K562 (cell line): ENCODE measurements at regions not wholly inside any gene's neighbourhood (a gene's known extent, or its start where the extent isn't known, plus 50 kb on each side); places are given as distances from the start of the nearest gene placed in this dataset.

ENCODE experiments used
- CEBPB ChIP-seq: fragments of 450-650 bp; IDR thresholded peaks from 2 replicates; pipeline ENCODE4 v1.6.1; 2016; ENCODE audit warnings: missing genetic modification characterization, missing compliant biosample characterization
- E4F1 ChIP-seq: fragments of 250-450 bp; sonication (Bioruptor Pico); IDR thresholded peaks from 2 replicates; pipeline ENCODE4 v1.5.0; 2021; ENCODE audit warnings: mild to moderate bottlenecking, borderline replicate concordance
- EZH2 ChIP-seq: IDR thresholded peaks from 2 replicates; pipeline ENCODE4 v1.6.1; 2012; ENCODE audit warnings: low read depth, mild to moderate bottlenecking, inconsistent platforms, low read length, borderline replicate concordance
- XRCC5 ChIP-seq: fragments of 200-400 bp; formaldehyde crosslinking; IDR thresholded peaks from 2 replicates; pipeline ENCODE4 v1.6.1; 2017; ENCODE audit warnings: low read depth, mild to moderate bottlenecking, low read length
- ZNF184 ChIP-seq: sonication (generic); formaldehyde crosslinking; IDR thresholded peaks from 2 replicates; pipeline ENCODE4 v1.5.0; 2020; ENCODE audit warnings: missing genetic modification reagents
- TF ChIP-seq, protein P1 (sequence below), 3 experiments: IDR thresholded peaks in 2 of 3; conservative IDR thresholded peaks in 1 of 3; 2 replicates each; pipeline ENCODE4 v1.5.1; 2011 to 2012; ENCODE audit warnings: low read length in 3 of 3, mild to moderate bottlenecking in 3 of 3, control low read depth in 2 of 3, improper control_type of control experiment in 1 of 3, inconsistent platforms in 1 of 3, low read depth in 1 of 3, mixed read lengths in 1 of 3, moderate library complexity in 1 of 3; ENCODE audit not compliant: insufficient read depth in 2 of 3

DNA sequence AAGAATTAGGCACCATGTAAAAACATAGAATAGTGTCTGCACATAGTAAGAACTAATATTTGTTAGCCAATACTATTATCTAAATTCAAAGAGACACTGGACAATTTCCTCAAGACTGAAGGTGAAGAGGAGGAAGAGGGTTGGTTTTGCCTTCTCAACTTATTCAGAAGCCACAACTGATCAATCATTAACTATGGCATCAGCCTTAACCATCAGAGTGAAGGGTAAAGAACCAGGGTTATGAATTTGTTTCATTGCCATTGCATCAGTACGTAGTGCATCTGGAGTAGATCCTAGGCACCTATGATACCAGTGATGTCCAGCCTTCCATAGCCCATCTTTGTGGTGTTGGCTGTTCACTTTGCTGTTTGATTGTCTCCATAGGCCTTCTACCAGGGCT is 421.7 kb upstream of the DEPDC1 start:
- TF ChIP-seq XRCC5 (no peak), ZNF184 (CRISPR knock-in tag) (no peak), E4F1 (CRISPR knock-in tag) (no peak), CEBPB (no peak), EZH2 (no peak)
- TF ChIP-seq, protein P1, sequence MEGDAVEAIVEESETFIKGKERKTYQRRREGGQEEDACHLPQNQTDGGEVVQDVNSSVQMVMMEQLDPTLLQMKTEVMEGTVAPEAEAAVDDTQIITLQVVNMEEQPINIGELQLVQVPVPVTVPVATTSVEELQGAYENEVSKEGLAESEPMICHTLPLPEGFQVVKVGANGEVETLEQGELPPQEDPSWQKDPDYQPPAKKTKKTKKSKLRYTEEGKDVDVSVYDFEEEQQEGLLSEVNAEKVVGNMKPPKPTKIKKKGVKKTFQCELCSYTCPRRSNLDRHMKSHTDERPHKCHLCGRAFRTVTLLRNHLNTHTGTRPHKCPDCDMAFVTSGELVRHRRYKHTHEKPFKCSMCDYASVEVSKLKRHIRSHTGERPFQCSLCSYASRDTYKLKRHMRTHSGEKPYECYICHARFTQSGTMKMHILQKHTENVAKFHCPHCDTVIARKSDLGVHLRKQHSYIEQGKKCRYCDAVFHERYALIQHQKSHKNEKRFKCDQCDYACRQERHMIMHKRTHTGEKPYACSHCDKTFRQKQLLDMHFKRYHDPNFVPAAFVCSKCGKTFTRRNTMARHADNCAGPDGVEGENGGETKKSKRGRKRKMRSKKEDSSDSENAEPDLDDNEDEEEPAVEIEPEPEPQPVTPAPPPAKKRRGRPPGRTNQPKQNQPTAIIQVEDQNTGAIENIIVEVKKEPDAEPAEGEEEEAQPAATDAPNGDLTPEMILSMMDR (IDR thresholded peaks at IDR 0.05 in 2 of 3, conservative IDR thresholded peaks at IDR 0.05 in 1 of 3; ENCODE audit: insufficient read depth in 2 of 3, low read depth in 1 of 3, low read length in 3 of 3): no peak
